Small intestine (tissue), 7 donors: ENCODE measurements at regions not wholly inside any gene's neighbourhood (a gene's known extent, or its start where the extent isn't known, plus 50 kb on each side); places are given as distances from the start of the nearest gene placed in this dataset.
"Not testable (repeated sequence)": the region's sequence is repeated elsewhere in the genome, so short reads cannot be mapped to it uniquely, and the experiment has no call there.

ENCODE experiments used
- DNase-seq, 2 donors: peaks; one replicate each; pipeline versions ENCODE4 v3.0.0 to v3.0.0-alpha.2; 2013
- FAIRE-seq: peaks from 2 replicates; lab custom pipeline; 2012; peaks lifted over from hg19 to GRCh38; lab: Jason Lieb, UNC
- H3K27ac ChIP-seq, 3 donors: one replicate each; pipeline ENCODE4 v1.5.1; 2013; ENCODE audit warnings: low read length in 2 of 3, mild to moderate bottlenecking in 2 of 3, control low read depth in 1 of 3, inconsistent platforms in 1 of 3, low read depth in 1 of 3, moderate library complexity in 1 of 3
- H3K27me3 ChIP-seq, 3 donors: one replicate each; pipeline ENCODE4 v1.6.1; 2013; ENCODE audit warnings: low read length in 3 of 3, inconsistent platforms in 1 of 3; ENCODE audit not compliant: control insufficient read depth in 3 of 3, insufficient read depth in 3 of 3
- H3K36me3 ChIP-seq, 3 donors: one replicate each; pipeline ENCODE4 v1.6.1; 2013; ENCODE audit warnings: low read length in 3 of 3, inconsistent platforms in 1 of 3, low read depth in 1 of 3, mild to moderate bottlenecking in 1 of 3, moderate library complexity in 1 of 3; ENCODE audit not compliant: control insufficient read depth in 3 of 3, insufficient read depth in 2 of 3
- H3K4me1 ChIP-seq, 3 donors: one replicate each; pipeline ENCODE4 v1.6.1; 2013; ENCODE audit warnings: low read length in 2 of 3, inconsistent platforms in 1 of 3, low read depth in 1 of 3, mild to moderate bottlenecking in 1 of 3, moderate library complexity in 1 of 3; ENCODE audit not compliant: control insufficient read depth in 3 of 3, insufficient read depth in 2 of 3
- H3K4me3 ChIP-seq, 3 donors: one replicate each; pipeline ENCODE4 v1.5.1; 2013; ENCODE audit warnings: low read length in 3 of 3, control low read depth in 1 of 3, inconsistent platforms in 1 of 3, low read depth in 1 of 3, mild to moderate bottlenecking in 1 of 3, moderate library complexity in 1 of 3
- H3K9me3 ChIP-seq, 2 donors: one replicate each; pipeline ENCODE4 v1.6.1; 2013; ENCODE audit warnings: low read depth in 1 of 2, low read length in 1 of 2; ENCODE audit not compliant: control insufficient read depth in 2 of 2, insufficient read depth in 1 of 2
- WGBS, 3 donors: extraction: QIAGEN DNeasy Blood & Tissue Kit; methylation state at CpG; one replicate each; pipeline ENCODE4 v1.1.7; 2013; 5-methylcytosine and 5-hydroxymethylcytosine counted together
- donor health status: healthy with polysubstance abuse.
- donor health status: control.
- donor health status: control.
- donor health status: Bipolar disorder and iron deficiency.
- donor health status: healthy.

DNA sequence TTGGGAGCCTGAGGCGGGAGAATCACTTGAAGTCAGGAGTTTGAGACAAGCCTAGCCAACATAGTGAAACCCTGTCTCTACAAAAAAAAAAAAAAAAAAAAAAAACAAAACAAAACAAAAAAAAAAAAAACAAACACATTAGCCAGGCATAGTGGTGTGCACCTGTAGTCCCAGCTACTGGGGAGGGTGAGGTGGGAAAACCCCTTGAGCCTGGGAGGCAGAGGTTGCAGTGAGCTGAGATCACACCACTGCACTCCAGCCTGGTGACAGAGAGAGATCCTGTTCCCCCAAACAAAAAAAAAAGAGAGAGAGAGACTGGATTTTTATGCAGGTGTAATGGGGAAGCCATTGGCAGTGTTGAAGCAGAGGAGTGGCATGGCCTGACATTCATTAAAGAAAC is 385.7 kb upstream of the TENM3 start:
- H3K4me1 ChIP-seq, H3K27ac ChIP-seq, H3K9me3 ChIP-seq, DNase-seq, H3K27me3 ChIP-seq, H3K4me3 ChIP-seq, H3K36me3 ChIP-seq, FAIRE-seq: not testable (repeated sequence)
- WGBS, 3 donors, result 86 to 100% (median 98%) methylated on average over 1 of the region's 1 CpG

DNA sequence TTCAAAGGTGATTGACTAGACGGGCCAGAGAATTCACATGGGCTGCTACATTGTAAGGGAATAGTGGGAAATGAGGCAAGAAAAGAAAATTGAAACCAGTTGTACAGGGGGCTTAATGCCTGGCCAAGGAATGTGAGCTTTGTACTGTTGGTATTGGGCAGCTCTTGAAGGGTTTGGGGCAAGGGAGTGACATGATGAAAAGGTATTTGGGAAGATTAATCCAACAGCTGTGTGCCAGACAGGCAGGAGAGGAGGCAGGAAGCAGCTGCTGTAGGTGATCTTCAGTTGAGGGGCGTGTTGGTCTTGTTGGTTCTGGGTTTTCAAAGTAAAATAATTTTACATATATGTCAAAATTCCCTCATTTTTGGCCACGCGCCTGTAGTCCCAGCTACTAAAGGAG is 384.5 kb upstream of the TENM3 start:
- WGBS, 3 donors, result 82 to 97% (median 83%) methylated on average over 4 of the region's 4 CpGs

DNA sequence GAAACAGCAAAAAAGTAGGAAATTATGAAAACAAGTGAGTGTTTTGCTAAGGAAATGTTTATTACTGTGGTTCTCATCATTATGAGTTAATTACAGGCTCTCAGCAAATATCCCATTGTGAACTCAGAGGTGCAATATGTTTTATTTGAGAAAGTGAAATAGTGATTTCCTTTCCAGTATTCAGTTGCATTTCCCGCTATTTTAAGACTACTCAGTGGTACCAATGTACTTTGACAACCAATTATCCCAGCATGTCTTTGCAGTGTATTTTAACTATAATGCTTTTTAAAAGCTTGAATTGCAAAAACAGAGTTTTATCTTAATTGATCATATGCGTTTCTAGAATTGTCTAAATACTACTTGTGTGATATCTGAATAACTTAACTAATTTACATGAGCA is 383.8 kb upstream of the TENM3 start:
- Histone ChIP-seq H3K4me3 (no peak overlapping the region), H3K9me3 (no peaks in the 10 kb centered on the region), H3K36me3 (no peaks in the 10 kb centered on the region), H3K4me1 (no peaks in the 10 kb centered on the region), H3K27me3 (no peaks in the 10 kb centered on the region), H3K27ac (no peak overlapping the region)
- WGBS, 3 donors, result 55 to 76% (median 70%) methylated on average over 2 of the region's 2 CpGs
- FAIRE-seq (no peak), DNase-seq (no peak)

More for the DNA sequence above, 384.5 kb upstream of the TENM3 start:
- DNase-seq (no peak), FAIRE-seq (no peak)
- Histone ChIP-seq H3K27ac (no peak overlapping the region), H3K27me3 (no peaks in the 10 kb centered on the region), H3K4me3 (no peak overlapping the region), H3K36me3 (no peaks in the 10 kb centered on the region), H3K4me1 (no peaks in the 10 kb centered on the region), H3K9me3 (no peaks in the 10 kb centered on the region)

DNA sequence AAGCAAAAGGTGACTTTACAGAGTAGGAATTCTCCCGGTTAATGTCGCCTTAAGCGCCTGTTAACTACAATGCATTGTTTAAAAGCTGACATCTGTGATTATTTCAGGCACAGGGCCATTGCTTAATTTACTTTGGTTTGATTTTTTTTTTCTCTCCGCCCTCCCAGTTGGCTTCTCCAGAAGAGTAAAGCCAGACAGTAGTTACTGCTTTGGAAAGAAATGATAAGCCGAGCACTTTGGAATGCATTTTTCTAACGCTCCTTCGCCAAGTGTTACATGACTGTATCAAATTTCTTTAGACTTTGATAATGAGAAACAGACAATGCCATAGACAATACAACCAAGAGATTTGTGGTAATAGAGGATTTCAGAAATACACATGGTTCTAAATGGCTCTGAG is 383.0 kb upstream of the TENM3 start:
- Histone ChIP-seq H3K36me3 (no peaks in the 10 kb centered on the region), H3K4me3 (no peak overlapping the region), H3K27ac (no peak overlapping the region), H3K27me3 (no peaks in the 10 kb centered on the region), H3K9me3 (no peaks in the 10 kb centered on the region), H3K4me1 (no peaks in the 10 kb centered on the region)
- peak in 1 of 2 donors; percentile 1 for DNase-seq
- WGBS, 3 donors, result 11 to 50% (median 34%) methylated on average over 7 of the region's 7 CpGs
- FAIRE-seq, result no peak

DNA sequence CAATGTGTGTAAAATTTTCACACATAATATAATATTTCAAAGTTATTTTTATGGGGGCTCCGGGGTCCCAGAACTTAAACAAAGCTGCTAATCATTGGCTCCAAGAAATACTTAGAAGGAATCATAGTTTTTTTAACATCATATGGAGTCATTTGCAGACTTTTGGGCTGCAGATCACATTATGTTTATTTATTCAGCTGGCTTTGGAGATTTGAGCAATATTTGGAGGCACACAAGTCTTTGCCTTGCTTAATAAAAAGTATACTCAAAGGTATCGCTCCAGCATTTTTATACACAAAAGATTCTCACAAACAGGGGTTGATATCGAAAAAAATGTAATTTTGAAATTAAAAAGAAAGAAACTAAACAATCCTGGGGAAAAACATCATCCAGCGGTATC is 382.5 kb upstream of the TENM3 start:
- WGBS, 3 donors, result 80 to 84% (median 81%) methylated on average over 4 of the region's 4 CpGs
- Histone ChIP-seq H3K36me3 (no peaks in the 10 kb centered on the region), H3K9me3 (no peaks in the 10 kb centered on the region), H3K4me3 (no peak overlapping the region), H3K4me1 (no peaks in the 10 kb centered on the region), H3K27ac (no peak overlapping the region), H3K27me3 (no peaks in the 10 kb centered on the region)
- no peak for FAIRE-seq
- no peak for DNase-seq

DNA sequence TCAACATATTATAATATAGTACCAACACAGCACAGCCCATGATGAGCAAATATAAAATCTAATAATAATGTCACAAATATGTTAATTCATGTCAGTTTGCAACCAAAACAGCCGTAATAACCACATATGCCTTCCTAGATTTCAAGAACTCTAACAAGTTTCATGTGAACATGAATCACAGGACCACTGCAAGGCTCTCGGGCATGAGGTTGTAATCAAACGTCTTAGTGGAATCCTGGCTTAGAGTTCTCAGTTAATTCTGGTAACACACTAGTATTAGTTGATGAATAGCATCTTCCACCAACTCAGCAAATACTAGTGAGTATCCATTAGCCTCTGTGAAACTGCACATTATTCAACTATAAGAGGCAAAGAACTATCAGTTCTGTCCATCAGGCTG is 379.3 kb upstream of the TENM3 start:
- WGBS, 3 donors, result 81 to 91% (median 87%) methylated on average over 3 of the region's 3 CpGs
- H3K27ac ChIP-seq, result no peak overlapping the region
- no peak for FAIRE-seq
- no peaks in the 10 kb centered on the region for H3K4me1 ChIP-seq
- H3K4me3 ChIP-seq, result no peak overlapping the region
- H3K9me3 ChIP-seq, result no peaks in the 10 kb centered on the region
- no peak for DNase-seq
- H3K36me3 ChIP-seq, result no peaks in the 10 kb centered on the region
- no peaks in the 10 kb centered on the region for H3K27me3 ChIP-seq

DNA sequence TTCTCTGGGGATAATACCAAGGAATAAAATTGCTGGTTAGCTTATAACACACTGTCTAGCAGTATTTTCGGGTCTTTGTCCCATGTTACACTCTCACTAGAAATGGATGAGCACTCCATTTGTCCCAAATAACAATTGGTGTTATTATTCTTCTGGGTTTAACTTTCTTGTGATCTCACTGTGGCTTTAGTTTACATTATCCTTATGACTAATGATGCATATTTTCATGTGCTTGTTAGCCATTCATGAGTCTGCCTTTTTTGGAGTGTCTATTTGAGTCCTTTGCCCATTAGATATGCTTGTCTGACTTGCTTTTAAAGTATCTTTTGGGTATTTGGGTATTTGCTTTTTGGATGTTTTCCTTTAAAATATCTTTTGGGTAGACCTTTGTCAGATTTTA is 372.9 kb upstream of the TENM3 start:
- Histone ChIP-seq H3K27me3 (no peaks in the 10 kb centered on the region), H3K4me3 (no peak overlapping the region), H3K27ac (no peak overlapping the region), H3K9me3 (no peaks in the 10 kb centered on the region), H3K36me3 (no peaks in the 10 kb centered on the region), H3K4me1 (no peaks in the 10 kb centered on the region)
- DNase-seq (no peak), FAIRE-seq (no peak)
- 43 to 68% (median 61%) methylated on average over 1 of the region's 1 CpG for WGBS, 3 donors

DNA sequence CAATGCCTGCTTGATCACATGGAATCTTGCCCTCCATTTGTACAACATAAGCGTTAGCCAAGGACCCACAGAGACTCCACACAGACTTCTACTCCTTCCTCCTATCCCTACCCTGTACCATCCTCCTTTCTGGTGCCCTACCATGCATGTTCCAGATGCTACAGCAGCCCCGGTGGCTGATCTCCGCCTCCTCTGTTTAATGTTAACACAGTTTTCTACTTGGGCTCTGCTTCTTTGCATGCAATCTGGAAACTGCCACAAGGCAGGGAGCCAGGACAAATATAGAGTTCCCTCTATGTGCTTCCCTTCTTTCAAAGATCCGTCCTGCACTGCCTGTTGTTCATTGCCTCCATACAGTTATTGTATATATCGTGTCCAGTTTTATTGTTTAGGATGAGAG is 368.6 kb upstream of the TENM3 start:
- DNase-seq, result no peak
- Histone ChIP-seq H3K4me3 (no peak overlapping the region), H3K27me3 (no peaks in the 10 kb centered on the region), H3K4me1 (no peaks in the 10 kb centered on the region), H3K27ac (no peak overlapping the region), H3K36me3 (no peaks in the 10 kb centered on the region), H3K9me3 (no peaks in the 10 kb centered on the region)
- no peak for FAIRE-seq
- 65 to 73% (median 68%) methylated on average over 5 of the region's 5 CpGs for WGBS, 3 donors

DNA sequence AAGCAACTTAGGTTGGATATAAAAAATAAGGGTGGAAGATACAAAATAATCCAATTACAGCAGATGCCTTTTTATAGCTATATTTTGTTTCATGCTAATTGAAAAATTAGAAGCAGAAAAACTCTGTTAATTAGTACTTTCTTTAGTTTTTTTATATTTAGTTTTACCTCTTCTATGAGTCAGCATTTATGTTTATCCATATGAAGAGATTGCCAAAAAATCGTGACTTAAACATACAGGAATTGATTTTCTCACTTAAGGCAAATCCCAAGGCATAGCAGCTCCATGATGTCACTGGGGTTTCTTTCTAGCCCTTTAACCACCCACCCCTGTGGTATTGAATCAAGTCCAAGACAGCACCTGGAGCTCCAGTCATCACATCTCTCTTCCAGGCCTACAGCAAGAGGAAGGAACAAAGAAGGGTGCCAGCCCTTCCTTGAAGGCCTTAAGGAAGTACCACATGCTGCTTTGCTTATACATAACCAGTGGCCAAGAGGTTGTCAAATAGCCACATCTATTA is 365.8 kb upstream of the TENM3 start:
- no peak overlapping the region for H3K27ac ChIP-seq
- no peaks in the 10 kb centered on the region for H3K4me1 ChIP-seq
- DNase-seq (no peak), FAIRE-seq (no peak)
- H3K4me3 ChIP-seq, result no peak overlapping the region
- H3K9me3 ChIP-seq, result no peaks in the 10 kb centered on the region
- H3K36me3 ChIP-seq, result no peaks in the 10 kb centered on the region
- 45 to 65% (median 48%) methylated on average over 1 of the region's 1 CpG for WGBS, 3 donors
- no peaks in the 10 kb centered on the region for H3K27me3 ChIP-seq
